GM12873 (cell line): ENCODE measurements at regions not wholly inside any gene's neighbourhood (a gene's known extent, or its start where the extent isn't known, plus 50 kb on each side); places are given as distances from the start of the nearest gene placed in this dataset.

Source experiments
- CTCF ChIP-seq: IDR thresholded peaks from 2 replicates; pipeline ENCODE4 v1.5.1; 2012; ENCODE audit warnings: low read depth, mild to moderate bottlenecking, moderate library complexity, low read length, control low read depth; ENCODE audit not compliant: insufficient read depth; ENCODE audit errors: missing control alignments

DNA sequence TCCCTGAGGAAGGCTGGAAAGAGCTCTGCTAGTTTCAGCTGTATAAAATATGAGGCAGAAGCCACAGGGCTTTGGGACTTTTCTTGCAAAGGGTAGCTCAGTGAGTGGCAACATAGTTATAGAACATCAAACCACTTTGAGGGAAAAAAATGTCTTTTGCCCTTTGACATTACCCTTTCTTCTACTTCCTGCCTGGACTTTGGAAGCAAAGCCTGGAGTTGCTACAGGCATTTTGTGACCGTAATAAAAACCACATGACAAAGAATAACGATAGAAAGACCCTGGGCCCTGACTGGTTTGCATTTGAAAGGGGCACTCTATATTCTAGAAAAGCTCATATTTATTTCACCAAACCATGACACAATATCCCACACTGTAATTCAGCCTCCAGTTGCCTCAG lies 440.9 kb downstream of the DIRAS2 start:
- no peak for TF ChIP-seq CTCF

DNA sequence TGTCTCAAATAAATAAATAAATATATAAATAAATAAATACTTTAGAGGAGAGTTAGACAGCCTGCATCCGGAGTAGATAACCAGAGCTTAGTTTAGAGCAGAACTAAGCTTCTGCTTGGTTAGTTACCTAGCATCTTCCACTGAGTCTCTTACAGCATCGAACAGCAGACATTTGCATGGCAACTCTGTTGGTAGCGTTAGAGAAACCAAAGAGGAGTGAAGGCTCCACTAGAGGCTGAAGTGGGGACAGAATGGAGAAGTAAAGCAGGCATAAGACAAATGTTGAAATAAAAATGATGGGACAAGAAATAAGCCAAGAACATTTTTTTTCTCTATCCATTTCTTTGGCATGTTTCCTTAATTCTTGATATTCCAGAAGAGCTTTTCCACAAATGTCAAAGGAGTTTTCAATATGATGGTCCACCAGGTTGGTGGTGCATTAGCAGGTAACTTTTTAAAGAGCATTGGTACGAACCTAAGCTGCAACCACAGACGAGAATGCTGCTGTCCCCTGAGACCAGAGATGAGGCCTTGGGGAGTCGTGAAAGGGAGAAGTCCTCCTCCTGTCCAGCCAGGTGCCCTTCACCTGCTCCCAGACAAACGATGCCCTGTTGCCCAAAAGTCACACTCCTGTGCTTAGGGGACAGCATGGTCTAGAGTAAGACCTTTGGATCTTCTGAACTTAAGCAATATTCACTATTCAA lies 438.3 kb downstream of the DIRAS2 start:
- no peak for TF ChIP-seq CTCF

DNA sequence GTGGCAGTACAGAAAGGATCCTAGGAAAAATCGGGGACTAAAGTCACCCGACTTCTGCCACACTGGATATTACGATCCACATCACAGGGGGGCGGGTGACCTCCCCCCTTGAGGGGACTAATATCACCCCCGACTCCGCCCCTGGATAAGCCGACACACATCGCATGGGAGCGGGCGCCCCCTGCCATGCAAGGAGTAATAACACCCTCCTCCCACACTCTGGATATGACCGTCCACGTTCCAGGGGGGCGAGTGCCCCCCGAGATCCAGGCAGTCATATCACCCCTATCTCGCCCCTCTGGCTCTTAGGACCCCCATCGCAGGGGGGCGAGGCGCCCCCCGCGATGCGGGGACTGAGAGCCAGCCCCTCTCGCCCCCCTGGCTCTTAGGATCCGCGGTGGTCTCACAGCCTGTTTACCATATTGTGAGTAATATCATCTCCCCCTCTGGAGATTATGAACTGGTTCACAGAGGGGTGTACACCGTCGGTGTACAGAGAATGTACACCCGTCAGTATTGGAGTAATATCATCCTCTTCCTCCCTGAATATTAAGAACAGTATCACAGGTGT lies 423.0 kb downstream of the DIRAS2 start:
- TF ChIP-seq CTCF: peak; percentile 63

DNA sequence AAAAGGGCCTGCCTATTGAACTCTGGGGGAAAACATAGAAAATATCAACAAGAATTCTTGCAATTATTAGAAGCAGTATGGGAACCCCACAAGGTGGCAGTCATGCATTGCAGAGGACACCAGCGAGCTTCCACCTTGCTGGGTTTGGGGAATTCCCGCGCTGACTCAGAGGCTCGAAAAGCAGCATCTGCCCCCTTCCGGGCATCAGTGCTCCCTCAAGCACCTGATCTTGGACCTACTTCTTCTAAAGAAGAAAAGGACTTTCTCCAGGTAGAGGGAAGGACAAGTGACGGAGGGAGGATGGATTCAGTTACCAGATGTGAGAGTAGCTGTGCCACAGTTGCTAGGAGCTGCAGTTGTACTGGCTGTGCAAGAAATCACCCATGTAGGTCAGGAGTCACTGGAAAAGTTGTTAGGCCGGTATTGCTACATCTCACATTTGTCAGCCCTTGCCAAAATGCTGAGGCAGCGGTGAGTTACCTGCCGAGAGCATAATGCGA lies 415.7 kb downstream of the DIRAS2 start:
- TF ChIP-seq CTCF: peak; percentile 63

DNA sequence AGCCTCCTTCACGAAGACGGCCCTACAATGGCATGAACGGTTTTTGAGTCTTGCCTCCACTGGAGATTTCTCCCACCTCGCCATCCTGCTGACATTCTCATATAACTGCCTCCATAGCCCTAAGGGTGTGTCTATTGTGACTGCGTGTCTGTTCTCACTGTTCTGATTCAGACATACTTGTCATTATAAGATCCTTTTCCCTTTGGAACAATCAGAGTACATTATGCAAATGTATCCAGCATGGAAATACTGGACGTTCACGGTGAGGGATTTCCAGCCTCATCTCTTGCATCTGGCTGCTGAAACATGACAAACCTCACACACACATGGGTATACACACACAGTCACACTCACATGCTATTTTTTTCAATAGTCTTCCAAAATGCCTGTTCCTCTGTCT lies 402.1 kb downstream of the DIRAS2 start:
- no peak for TF ChIP-seq CTCF

DNA sequence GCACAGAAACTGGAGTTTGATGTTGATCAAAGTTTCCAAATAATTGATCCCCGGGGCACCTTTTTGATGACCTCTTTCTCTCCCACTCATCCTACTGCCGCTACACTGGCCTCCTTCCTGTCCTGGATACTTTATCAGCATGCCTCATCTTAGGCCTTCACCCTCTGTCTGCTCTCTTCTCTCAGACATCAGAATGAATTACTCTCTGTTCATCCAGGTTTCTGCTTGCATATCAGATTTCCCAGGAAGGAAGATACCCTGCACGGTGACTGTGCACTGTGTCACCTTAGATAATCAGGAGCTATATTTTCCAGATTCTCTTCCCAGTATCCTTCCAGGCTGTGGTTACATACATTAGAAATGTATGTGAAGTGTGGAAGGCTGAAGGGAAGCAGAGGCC lies 397.0 kb downstream of the DIRAS2 start:
- no peak for TF ChIP-seq CTCF

GRCh38 chr9:90249094-90249493 lies 393.5 kb downstream of the DIRAS2 start:
- no peak for TF ChIP-seq CTCF
